NCI-H1694 treated with DMSO at 0.1 percent for 48 hours (cell line): ENCODE measurements at regions not wholly inside any gene's neighbourhood (a gene's known extent, or its start where the extent isn't known, plus 50 kb on each side); places are given as distances from the start of the nearest gene placed in this dataset.
A peak's percentile ranks its signal among the peaks of the same experiment; 100 is the strongest.
"Not testable (repeated sequence)": the region's sequence is repeated elsewhere in the genome, so short reads cannot be mapped to it uniquely, and the experiment has no call there.

Experiments
- DNase-seq: peaks from one replicate; lab custom pipeline; 2025; lab: John Stamatoyannopoulos, UW

DNA sequence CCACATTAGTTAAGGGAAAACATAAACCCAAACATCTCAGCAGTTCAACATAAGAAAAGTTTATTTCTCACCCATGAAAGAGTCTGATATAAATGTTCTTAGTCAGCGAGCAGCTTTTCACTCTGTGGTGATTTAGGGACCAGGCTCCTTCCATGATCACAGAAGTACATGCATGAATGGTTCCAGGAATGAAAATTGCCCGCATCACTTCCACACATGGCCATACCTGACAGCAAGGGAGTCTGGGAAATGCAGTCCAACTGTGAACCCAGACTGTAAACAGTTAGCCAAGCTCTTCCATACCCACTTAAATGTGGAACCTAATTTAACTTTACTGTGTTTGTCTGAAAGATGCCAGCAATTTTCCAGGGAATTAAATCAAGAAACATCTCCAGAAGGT, 353.9 kb downstream of the HACE1 start:
- no peak for DNase-seq

DNA sequence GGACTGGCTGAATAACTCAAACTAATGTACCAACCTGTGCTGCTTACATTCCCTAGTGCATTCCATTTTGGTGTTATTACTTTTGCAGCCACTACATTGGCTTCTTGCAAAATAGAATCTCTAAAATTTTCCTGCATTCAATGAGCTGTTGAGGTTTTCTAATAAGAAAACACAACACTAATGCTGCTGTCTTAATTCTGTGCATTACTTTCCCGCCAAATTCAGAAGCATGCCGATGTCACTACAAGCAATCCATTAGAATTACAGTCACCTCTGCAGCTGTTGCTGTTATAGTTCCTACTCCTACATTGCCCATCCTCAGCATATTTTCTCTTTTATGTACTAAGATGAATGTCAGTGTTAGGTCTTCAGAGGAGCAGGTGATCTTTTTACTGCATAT, 359.5 kb downstream of the HACE1 start:
- no peak for DNase-seq

DNA sequence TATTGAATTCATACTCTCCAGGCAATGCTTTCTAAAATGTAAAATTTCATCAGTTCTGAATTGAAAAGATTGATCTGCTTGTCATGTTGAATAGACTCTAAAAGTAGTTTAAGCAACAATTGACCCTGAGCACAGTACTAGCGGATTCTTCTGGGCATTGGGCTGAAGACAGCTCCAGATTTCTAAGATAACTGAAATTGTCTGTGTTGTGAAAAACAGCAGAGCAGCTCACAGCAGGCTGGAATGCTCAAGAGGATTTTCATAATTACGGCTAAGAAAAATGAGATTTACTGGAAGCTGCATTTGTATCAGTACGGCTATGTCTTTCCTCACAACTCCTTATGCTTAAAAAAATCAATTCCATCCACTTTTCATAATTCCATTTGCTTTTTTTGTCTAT, 373.7 kb downstream of the HACE1 start:
- no peak for DNase-seq

DNA sequence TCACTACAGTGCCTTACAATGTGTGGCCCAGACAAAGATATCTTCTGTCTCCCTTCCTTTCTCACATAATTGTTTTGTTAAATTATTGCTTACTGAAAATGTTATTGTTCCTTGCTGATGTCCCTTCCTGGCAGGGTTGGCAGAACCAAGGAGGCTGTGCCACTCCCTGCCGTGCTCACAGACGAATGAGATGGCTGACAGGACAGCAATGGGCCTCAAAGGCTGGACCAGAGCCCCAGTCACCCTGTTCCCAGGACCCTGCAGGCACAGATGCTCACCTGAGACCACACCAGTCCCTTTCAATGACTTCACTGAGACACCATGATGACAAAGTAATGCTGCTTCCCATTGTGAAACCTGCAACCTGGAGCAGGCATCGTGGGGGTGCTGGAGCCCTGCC, 375.1 kb downstream of the HACE1 start:
- DNase-seq = no peak

DNA sequence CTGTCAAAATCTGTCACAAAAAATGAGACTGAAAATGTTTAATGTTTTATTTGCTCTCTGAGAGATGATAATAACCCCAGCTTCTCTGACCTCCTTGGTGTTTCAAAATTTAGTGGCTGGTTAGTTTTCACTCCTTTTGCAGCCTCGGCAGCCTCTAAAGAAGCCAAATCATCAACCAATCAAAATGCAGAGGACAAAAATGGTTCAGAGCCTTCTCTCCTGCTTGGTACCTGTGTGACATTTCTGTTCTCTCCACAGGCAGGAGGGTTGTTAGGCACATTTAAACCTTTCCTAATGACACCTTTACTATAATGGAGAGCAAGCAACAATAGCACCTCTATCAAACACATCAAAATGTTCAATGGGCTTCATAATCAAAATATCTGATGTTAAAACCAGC, 375.5 kb downstream of the HACE1 start:
- no peak for DNase-seq

DNA sequence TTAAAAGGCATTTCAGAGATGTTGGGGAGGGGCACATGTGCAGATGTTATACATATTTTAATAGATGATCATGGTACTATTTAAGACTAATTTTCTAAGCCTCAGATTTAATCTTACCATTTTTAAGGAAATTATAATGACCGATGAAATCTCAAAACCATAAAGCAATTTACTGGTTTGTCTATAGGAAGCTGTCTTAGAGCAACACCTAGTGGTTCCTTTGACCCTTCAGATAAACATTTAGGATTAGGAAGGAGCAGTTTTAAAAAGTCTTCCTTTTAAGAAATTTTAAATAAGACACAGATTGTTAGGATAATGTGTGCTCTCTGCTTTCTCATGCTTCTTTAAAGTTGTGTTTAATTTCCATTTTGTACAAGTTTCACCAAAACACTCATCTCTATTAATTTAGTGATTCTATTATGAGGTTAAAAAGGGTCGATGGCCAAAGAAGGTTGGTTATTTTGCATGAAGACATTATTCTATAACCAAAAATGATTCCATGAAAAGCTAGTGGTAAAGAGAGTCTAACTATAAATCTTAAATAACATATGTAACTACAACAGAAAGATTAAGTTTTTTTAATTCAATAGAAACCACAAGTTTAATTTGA, 376.4 kb downstream of the HACE1 start:
- peak; percentile 27 for DNase-seq

DNA sequence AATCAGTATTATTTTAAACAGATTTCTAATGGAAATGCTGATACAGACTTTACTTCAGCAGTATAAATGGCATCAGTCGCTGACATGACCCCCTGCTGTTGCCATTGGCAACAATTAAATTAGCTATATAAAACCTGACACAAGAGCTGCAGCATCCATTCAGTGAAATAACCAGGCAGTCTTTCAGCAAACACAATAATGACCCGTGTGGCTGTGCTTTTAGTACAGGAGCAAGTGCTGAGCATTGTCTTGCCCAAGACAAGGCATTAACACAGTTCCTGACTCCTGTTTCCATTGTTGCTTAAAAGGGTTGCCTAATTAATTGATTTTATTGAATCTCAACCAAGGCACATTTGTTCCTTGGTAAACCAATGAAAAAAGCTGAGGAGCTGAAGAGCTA, 382.1 kb downstream of the HACE1 start:
- DNase-seq = no peak

DNA sequence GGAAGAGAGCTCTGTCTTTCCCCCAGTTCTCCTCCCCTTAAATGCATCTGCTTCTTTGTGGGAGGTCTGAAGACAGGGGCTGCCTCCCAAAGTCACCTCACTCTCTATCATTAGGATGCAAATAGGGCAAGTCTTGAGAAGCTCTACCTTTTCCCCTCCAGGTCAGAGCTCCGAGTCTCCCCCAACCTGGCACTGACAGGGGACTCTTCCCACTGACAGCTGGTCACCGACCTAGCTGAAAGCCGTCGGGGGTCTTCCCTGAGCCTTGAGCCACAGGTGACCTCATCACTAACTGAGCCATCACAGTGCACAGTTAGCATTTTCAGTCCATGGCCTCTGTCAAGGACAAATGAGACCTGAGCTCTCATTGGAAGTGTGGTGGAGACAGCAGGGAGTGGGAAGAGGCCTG, 386.7 kb downstream of the HACE1 start:
- no peak for DNase-seq

DNA sequence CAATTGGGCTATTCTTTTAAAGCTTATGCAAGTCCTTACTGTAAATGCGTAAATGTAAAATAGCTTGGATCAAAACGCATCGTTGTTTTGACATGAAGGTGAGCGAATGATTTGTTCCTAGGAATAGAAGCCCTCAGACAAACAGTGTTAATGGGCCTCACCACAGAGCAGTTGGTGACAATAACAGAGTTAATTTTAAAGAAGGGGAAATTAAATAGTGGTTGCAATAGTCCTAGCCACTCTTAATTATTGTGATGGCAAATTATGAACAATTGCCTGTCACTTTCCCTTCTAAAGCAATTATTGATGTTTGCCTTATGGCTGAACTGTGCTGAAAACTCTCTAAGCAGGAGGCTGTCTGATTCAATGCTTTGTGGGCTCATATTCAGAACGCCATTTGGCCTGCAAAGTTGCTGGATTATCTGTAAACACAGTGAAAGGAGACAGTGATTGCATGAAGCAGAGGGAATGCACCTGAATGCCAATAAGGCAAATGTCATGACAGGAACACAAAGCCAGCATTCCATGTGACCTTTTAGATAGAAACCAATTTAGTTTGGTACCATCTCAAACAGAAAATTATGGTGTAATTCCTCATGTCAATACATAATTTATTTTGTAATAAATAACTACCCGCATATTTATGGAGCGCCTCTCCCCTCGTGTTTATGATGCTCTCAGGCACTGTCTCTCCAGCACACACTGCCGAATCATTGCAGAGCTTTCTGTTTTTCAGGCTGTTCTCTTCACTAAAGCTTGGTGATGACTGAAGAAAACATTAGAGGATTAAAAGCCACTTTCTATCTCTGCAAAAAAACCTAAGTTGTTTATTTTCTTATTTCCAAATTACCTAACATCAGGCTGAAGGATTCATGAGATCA, 387.5 kb downstream of the HACE1 start:
- peak; percentile 25 for DNase-seq

DNA sequence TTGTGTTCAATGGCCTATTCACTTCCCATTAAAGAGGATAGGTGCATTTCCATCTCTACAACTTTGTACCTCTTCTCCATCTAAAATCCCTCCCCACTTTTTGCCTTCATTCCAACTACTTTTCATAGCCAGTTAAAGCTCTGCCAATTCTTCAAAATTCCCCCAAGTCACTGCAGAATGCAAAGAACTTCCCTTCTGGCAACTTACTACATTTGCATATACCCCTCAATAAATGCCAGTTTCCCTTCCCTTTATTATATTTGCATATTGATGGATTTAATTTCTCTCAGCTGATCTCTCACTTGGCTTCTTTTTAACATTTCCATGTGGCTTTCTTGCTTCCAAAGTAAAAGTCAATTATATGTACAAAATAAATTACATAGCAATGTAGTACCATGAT, 393.4 kb downstream of the HACE1 start:
- no peak for DNase-seq

DNA sequence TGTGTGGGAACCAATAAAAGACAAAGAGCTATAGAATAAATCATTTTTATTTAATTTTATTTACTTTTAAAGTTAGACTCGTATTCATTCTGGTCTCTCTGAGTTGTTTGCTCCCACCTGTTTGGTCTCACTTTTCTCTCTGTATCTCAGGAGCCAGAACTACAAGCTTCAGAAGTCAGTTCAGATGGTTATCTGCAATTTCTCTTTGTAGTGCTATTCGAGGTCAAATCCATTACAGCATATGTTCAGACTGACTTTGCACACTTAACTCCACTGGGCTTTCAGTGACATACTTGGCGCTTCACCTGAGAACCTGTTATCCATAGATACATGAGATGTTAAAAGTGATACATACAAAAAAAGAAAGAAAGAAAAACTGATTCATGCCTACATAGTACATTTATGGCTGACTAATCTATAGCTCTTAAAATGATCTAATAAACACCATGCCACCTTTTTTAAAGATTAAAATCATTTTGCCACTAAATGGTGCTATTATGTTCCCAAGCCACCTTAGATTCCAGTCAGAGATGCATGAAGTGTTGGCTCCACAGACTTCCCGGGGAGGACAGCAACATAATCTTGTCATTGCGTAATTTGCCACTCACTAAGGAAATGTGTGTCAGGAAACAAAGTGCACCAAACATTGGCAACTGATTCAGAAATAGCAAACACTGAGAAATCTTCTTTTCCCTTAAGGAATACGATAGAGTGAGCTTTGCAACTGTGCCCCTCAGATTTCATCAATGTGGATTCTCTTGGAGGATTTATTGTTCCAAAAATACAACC, 396.7 kb downstream of the HACE1 start:
- no peak for DNase-seq

DNA sequence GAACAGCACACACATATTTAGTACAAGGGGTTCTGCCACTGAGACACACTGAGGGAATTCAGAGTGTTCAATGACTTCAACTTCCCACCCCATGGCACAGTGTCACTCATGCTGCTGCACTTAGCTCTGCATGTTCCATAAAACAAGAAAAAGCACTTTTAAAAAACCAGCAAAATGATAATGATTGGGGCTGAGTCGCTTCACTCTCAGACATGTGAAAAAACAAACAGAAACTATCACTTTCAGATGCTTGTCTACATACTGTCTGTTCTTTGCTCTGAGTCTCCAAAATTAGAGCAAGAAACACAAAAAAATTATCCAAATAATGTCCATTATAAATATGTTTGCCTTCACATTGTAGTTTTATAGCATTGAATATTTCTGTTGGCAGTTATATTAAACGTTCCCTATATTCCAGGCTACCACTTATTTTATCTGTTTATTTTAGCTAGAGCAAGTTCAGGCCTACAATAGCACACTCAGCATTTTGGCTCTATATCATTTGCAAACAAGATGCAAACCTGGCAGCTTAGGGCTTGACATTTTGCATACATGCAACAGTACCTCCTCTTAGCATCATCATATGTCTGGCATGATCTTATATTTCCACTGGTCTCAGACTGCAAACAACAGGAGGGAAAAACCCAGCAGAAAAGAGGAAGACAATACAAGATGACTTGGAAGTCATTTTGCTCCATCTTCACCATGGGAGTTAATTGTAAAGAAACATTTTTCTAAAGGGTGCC, 398.8 kb downstream of the HACE1 start:
- no peak for DNase-seq

DNA sequence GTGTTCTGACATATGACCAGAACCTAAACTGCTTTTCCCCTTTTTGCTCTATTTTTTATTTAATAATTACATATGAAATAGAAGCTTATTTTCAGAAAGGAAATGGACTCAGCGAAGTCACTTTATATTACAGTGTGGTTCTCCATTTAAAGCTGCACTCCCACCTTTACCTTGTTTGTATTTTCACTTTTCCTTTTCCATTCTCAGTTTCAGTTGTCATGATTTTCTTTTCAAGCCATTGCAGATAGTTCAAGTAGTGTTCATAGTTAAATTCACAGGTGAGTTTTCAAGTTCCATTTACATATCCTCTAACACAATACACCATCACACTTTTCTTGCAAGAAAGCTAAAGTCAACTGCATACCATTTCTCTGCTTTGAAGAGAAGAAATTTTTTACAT, 400.2 kb downstream of the HACE1 start:
- no peak for DNase-seq

DNA sequence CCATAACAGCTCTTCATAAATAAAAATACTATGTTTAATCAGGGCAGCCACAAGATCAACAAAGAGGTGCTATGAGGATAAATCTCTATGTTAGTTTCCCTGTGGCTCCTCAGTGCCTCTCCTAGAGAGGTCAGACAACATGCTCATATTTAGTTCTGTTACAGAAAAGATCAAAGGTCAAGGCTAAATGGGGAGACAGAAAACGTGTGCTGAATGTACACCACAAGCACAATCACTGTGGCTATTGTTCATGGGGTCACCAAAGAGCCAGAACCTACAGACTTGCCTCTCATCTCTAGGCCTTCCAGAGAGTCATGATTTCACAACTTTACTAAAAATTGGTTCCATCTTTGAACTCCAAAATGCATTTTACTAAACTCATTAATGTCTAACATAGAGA, 409.8 kb downstream of the HACE1 start:
- DNase-seq = no peak

DNA sequence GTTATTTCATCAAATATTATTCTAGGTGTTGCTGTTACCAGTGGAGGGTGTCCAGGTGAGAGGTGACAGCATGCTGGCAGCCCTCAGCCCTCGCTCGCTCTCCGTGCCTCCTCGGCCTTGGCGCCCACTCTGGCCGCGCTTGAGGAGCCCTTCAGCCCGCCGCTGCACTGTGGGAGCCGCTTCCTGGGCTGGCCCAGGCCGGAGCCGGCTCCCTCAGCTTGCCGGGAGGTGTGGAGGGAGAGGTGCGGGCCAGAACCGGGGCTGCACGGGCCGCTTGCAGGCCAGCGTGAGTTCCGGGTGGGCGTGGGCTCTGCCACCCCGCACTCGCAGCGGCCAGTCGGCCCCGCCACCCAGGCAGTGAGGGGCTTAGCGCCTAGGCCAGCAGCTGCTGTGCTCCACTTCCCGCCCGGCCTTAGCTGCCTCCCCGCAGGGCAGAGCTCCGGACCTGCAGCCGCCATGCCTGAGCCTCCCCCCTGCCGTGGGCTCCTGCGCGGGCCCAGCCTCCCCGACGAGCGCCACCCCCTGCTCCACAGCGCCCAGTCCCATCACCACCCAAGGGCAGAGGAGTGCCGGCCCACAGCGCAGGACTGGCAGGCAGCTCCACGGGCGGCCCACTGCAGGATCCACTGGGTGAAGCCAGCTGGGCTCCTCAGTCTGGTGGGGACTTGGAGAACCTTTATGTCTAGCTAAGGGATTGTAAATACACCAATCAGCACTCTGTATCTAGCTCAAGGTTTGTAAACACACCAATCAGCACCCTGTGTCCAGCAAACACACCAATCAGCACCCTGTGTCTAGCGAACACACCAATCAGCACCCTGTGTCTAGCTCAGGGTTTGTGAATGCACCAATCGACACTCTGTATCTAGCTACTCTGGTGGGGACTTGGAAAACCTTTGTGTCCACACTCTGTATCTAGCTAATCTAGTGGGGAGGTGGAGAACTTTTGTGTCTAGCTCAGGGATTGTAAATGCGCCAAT, 413.3 kb downstream of the HACE1 start:
- not testable (repeated sequence) for DNase-seq

DNA sequence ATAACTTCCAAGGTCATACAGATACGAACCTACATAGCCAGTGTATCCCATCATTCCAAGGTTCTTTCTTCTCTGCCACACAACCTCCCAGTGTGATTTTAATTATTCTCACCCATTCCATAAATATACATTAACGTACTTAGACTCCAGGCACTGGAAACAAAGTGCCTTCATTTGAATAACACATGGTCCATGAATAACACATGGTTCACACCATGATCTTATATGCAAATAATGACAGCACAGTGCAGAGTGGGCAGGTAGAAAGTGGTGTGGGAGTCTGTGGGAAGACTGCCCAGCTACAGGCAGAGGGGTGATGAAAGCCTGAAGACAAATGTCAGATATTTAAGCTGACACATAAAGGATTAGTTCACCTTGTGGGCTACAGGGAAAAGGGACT, 425.2 kb downstream of the HACE1 start:
- DNase-seq = no peak

DNA sequence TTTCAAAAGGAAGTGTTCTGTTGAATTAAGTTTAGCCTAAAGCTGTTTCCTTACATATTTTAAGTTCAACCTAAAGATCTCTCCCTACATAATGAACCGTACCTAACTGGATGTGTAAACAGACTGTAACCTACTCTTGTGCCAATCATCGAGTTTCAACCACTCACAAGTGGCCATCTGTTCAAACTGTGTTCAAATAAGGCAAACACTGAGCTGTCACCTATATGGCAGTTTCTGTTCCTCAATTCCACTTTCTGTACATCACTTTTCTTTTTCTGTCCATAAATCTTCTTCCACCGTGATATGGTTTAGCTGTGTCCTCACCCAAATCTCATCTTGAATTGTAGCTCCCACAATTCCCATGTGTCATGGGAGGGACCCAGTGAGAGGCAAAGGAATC, 428.6 kb downstream of the HACE1 start:
- no peak for DNase-seq

DNA sequence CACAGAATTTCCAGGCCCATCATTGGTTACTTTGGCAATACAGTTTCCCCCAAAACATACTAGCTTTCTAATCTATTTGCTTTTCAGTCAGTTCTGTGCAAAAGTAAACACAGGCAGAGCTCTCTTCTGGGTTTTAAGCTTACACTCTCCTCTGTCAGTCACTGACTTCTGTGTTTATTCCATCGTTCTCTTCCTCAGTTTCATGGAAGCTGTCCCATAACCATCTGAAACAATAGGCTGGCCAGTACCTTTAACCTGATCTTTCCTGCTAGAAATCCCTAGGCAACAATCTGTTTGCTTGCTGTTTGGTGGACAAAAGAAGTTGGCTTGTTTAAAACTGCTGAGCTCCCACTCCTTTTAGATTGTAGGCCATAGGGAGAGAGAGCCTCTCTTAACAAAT, 431.5 kb downstream of the HACE1 start:
- no peak for DNase-seq

DNA sequence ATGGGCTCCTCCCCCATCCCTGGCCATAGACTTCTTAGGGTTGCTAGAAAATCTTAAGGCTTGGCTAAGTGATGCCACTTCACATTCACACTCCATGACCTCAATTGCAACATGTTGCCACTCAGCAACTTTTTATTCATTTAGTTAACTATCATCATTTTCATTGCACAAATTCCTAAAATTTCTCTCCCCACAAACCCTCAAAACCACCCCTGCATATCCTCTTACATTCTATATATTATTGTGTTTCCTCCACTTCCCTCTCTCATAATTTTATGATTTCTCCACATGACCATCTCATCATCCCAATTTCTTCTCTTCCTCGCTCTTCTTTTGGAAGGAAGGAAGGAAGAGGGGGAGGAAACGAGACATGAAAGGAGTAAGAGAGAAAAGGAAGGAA, 436.0 kb downstream of the HACE1 start:
- no peak for DNase-seq

DNA sequence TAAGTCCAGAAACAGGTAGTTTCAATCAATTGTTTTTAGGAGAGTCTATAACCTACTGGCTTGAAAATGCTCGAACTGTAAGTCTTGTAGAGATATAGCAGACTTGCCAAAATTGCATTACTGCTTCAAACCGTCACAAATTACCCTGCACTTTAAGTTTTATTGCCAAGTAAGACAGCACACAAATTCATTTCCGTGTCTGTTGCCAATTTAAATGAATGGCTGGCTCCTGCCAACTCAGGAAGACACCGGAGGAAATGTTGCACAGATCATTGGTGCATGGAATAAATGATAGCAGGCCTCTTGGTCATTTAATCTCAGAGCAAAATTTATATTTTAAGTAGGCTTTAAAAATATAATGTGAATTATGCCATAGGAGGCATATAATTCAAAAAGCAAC, 438.1 kb downstream of the HACE1 start:
- DNase-seq = no peak

DNA sequence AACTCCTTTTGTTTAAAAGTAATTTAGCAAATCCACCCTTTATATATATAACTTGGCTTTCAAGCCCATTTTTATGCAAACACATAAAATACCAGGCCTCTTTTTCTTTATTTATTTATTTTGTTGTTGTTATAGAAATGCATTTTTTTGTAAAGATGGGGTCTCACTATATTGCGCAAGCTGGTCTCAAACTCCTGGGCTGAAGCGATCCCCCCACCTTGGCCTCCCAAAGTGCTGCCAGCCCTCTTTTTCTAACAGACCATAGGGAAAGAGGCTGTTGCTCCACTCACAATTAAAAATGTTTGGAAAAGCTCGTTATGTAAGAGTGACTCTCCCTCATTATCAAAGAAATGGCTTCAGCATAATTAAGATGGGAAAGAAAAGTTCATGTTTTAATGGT, 440.9 kb downstream of the HACE1 start:
- no peak for DNase-seq
